Neuronal stem cell (in vitro differentiated cells): ENCODE measurements at regions not wholly inside any gene's neighbourhood (a gene's known extent, or its start where the extent isn't known, plus 50 kb on each side); places are given as distances from the start of the nearest gene placed in this dataset.
A peak's percentile ranks its signal among the peaks of the same experiment; 100 is the strongest.

Source experiments
- DNase-seq: peaks from one replicate; pipeline ENCODE4 v3.0.0-alpha.2; 2013; ENCODE audit warnings: low spot score
- H2AFZ ChIP-seq: one replicate; pipeline ENCODE4 v1.6.1; 2013; ENCODE audit warnings: mild to moderate bottlenecking, low read length, inconsistent platforms
- H2AK5ac ChIP-seq: 2 replicates; pipeline ENCODE4 v1.6.1; 2013; ENCODE audit warnings: low read depth, mild to moderate bottlenecking, inconsistent platforms, low read length, moderate library complexity, mixed read lengths
- H2BK120ac ChIP-seq: 2 replicates; pipeline ENCODE4 v1.6.1; 2013; ENCODE audit warnings: low read depth, mild to moderate bottlenecking, inconsistent platforms, low read length, moderate library complexity, mixed read lengths
- H2BK12ac ChIP-seq: one replicate; pipeline ENCODE4 v1.6.1; 2013; ENCODE audit warnings: low read length, inconsistent platforms
- H2BK15ac ChIP-seq: 2 replicates; pipeline ENCODE4 v1.6.1; 2013; ENCODE audit warnings: mild to moderate bottlenecking, low read length, inconsistent platforms, mixed read lengths
- H2BK5ac ChIP-seq: one replicate; pipeline ENCODE4 v1.6.1; 2013; ENCODE audit warnings: inconsistent platforms, mild to moderate bottlenecking, low read length, moderate library complexity
- H3K14ac ChIP-seq: one replicate; pipeline ENCODE4 v1.6.1; 2013; ENCODE audit warnings: low read length, inconsistent platforms
- H3K18ac ChIP-seq: 2 replicates; pipeline ENCODE4 v1.6.1; 2013; ENCODE audit warnings: low read length, inconsistent platforms
- H3K23ac ChIP-seq: 2 replicates; pipeline ENCODE4 v1.6.1; 2013; ENCODE audit warnings: low read depth, mild to moderate bottlenecking, mixed read lengths, low read length, inconsistent platforms; ENCODE audit not compliant: poor library complexity
- H3K27ac ChIP-seq: replicated peaks from 3 replicates; pipeline ENCODE4 v1.5.1; 2013; ENCODE audit warnings: low read length, inconsistent platforms
- H3K27me3 ChIP-seq, 3 experiments: 2 replicates each; pipeline ENCODE4 v1.6.1; 2013; ENCODE audit warnings: low read length in 3 of 3, mild to moderate bottlenecking in 2 of 3, inconsistent platforms in 1 of 3, low read depth in 1 of 3, mixed read lengths in 1 of 3, moderate library complexity in 1 of 3; ENCODE audit not compliant: control insufficient read depth in 3 of 3, insufficient read depth in 3 of 3
- H3K36me3 ChIP-seq, 2 donors: replicated peaks in 1 of 2; 2 replicates each; pipeline ENCODE4 v1.6.1; 2013; ENCODE audit warnings: low read length in 2 of 2; ENCODE audit not compliant: control insufficient read depth in 2 of 2, insufficient read depth in 2 of 2
- H3K4ac ChIP-seq: 2 replicates; pipeline ENCODE4 v1.6.1; 2013; ENCODE audit warnings: inconsistent platforms, mild to moderate bottlenecking, low read length, moderate library complexity
- H3K4me1 ChIP-seq, 2 donors: 1 replicate in 1 of 2; 2 replicates in 1 of 2; pipeline ENCODE4 v1.6.1; 2013; ENCODE audit warnings: low read length in 2 of 2, low read depth in 1 of 2; ENCODE audit not compliant: control insufficient read depth in 2 of 2, insufficient read depth in 1 of 2
- H3K4me2 ChIP-seq: one replicate; pipeline ENCODE4 v1.6.1; 2013; ENCODE audit warnings: mild to moderate bottlenecking, low read length, inconsistent platforms; ENCODE audit not compliant: insufficient read depth, poor library complexity, severe bottlenecking
- H3K4me3 ChIP-seq, 2 donors: 2 replicates each; pipeline ENCODE4 v1.5.1; 2013; ENCODE audit warnings: low read length in 2 of 2, mild to moderate bottlenecking in 2 of 2, inconsistent platforms in 1 of 2, moderate library complexity in 1 of 2
- H3K79me1 ChIP-seq: one replicate; pipeline ENCODE4 v1.6.1; 2013; ENCODE audit warnings: low read depth, mild to moderate bottlenecking, inconsistent platforms, low read length, moderate library complexity
- H3K9ac ChIP-seq: one replicate; pipeline ENCODE4 v1.6.1; 2013; ENCODE audit warnings: mild to moderate bottlenecking, low read depth, low read length, inconsistent platforms; ENCODE audit not compliant: poor library complexity
- H3K9me3 ChIP-seq, 2 donors: replicated peaks in 1 of 2; 2 replicates each; pipeline versions ENCODE3 to v1.6.1; 2013; ENCODE audit warnings: low read length in 2 of 2, mild to moderate bottlenecking in 2 of 2, inconsistent platforms in 1 of 2, low read depth in 1 of 2, mixed read lengths in 1 of 2, moderate library complexity in 1 of 2; ENCODE audit not compliant: control insufficient read depth in 2 of 2, insufficient read depth in 1 of 2
- H4K8ac ChIP-seq: one replicate; pipeline ENCODE4 v1.6.1; 2013; ENCODE audit warnings: low read depth, mild to moderate bottlenecking, inconsistent platforms, low read length, moderate library complexity
- H4K91ac ChIP-seq: one replicate; pipeline ENCODE4 v1.6.1; 2013; ENCODE audit warnings: low read length, low read depth, mild to moderate bottlenecking, inconsistent platforms; ENCODE audit not compliant: poor library complexity
- WGBS, 2 donors: extraction: QIAGEN DNeasy Blood & Tissue Kit; methylation state at CpG; one replicate each; pipeline ENCODE4 v1.1.7; 2013; ENCODE audit warnings: missing lambda C conversion rate in 2 of 2, mixed read lengths in 1 of 2; ENCODE audit not compliant: insufficient read length in 2 of 2, insufficient replicate concordance in 1 of 2; ENCODE audit errors: extremely low coverage in 2 of 2; 5-methylcytosine and 5-hydroxymethylcytosine counted together

GRCh38 chr2:6739547-6739946 lies 126.2 kb downstream of the CMPK2 start:
- H2BK120ac ChIP-seq, result no peak overlapping the region
- no peak overlapping the region for H2BK5ac ChIP-seq
- H2BK12ac ChIP-seq, result no peak overlapping the region
- no peak overlapping the region for H3K14ac ChIP-seq
- no peak overlapping the region for H4K91ac ChIP-seq
- no peaks in the 10 kb centered on the region for H3K9me3 ChIP-seq
- no peak overlapping the region for H3K9ac ChIP-seq
- H3K23ac ChIP-seq, result no peak overlapping the region
- DNase-seq, result no peak
- no peak overlapping the region for H3K27ac ChIP-seq
- H3K4me1 ChIP-seq, result peaks cover 0 to 3% of the 10 kb centered on the region in 2 donors
- H3K4ac ChIP-seq, result no peak overlapping the region
- no peak overlapping the region for H2AFZ ChIP-seq
- H3K27me3 ChIP-seq, result no peaks in the 10 kb centered on the region
- no peaks in the 10 kb centered on the region for H3K79me1 ChIP-seq
- peak overlapping the region; percentile 6 for H2AK5ac ChIP-seq
- WGBS, 2 donors, result no CpG with 5 or more reads among the region's 7 CpGs
- no peak overlapping the region for H3K4me2 ChIP-seq
- peak overlapping the region; percentile 13 for H3K18ac ChIP-seq
- peak overlapping the region; percentile 89 for H4K8ac ChIP-seq
- no peaks in the 10 kb centered on the region for H3K36me3 ChIP-seq
- peak overlapping the region in 1 of 2 donors; percentile 14 for H3K4me3 ChIP-seq
- H2BK15ac ChIP-seq, result no peak overlapping the region

GRCh38 chr2:6741229-6741628 lies 124.5 kb downstream of the CMPK2 start:
- no peak overlapping the region for H3K18ac ChIP-seq
- H3K9me3 ChIP-seq, result no peaks in the 10 kb centered on the region
- no peak overlapping the region for H2AK5ac ChIP-seq
- no peak overlapping the region for H2BK12ac ChIP-seq
- H3K27me3 ChIP-seq, result no peaks in the 10 kb centered on the region
- H3K4me3 ChIP-seq, result no peak overlapping the region
- H3K36me3 ChIP-seq, result no peaks in the 10 kb centered on the region
- H3K4me2 ChIP-seq, result no peak overlapping the region
- H3K9ac ChIP-seq, result no peak overlapping the region
- H3K4me1 ChIP-seq, result peaks cover 0 to 3% of the 10 kb centered on the region in 2 donors
- no peak for DNase-seq
- no peak overlapping the region for H3K23ac ChIP-seq
- H2AFZ ChIP-seq, result no peak overlapping the region
- H3K27ac ChIP-seq, result no peak overlapping the region
- H4K91ac ChIP-seq, result no peak overlapping the region
- no peaks in the 10 kb centered on the region for H3K79me1 ChIP-seq
- H2BK5ac ChIP-seq, result no peak overlapping the region
- no peak overlapping the region for H4K8ac ChIP-seq
- no CpG with 5 or more reads among the region's 1 CpG for WGBS, 2 donors
- H2BK15ac ChIP-seq, result no peak overlapping the region
- H2BK120ac ChIP-seq, result no peak overlapping the region
- H3K4ac ChIP-seq, result no peak overlapping the region
- H3K14ac ChIP-seq, result no peak overlapping the region

GRCh38 chr2:6744038-6744437 lies 121.7 kb downstream of the CMPK2 start:
- Histone ChIP-seq H2AFZ (no peak overlapping the region), H4K8ac (no peak overlapping the region), H3K9ac (no peak overlapping the region), H4K91ac (no peak overlapping the region), H3K23ac (no peak overlapping the region), H3K4me2 (no peak overlapping the region), H3K27me3 (no peaks in the 10 kb centered on the region), H3K18ac (no peak overlapping the region), H3K27ac (no peak overlapping the region), H2BK15ac (no peak overlapping the region), H3K4me3 (no peak overlapping the region), H3K36me3 (no peaks in the 10 kb centered on the region), H3K4ac (no peak overlapping the region), H2BK120ac (no peak overlapping the region), H3K14ac (no peak overlapping the region), H3K9me3 (no peaks in the 10 kb centered on the region), H3K4me1 (peaks cover 0 to 3% of the 10 kb centered on the region in 2 donors), H2BK5ac (no peak overlapping the region), H2AK5ac (no peak overlapping the region), H3K79me1 (no peaks in the 10 kb centered on the region), H2BK12ac (no peak overlapping the region)
- no CpG with 5 or more reads among the region's 4 CpGs for WGBS, 2 donors
- no peak for DNase-seq

- Histone ChIP-seq H2BK120ac (no peak overlapping the region), H3K27me3 (no peaks in the 10 kb centered on the region), H3K79me1 (no peaks in the 10 kb centered on the region), H2BK5ac (no peak overlapping the region), H4K8ac (no peak overlapping the region), H2AK5ac (no peak overlapping the region), H3K9ac (no peak overlapping the region), H3K4me3 (no peak overlapping the region), H3K36me3 (no peaks in the 10 kb centered on the region), H4K91ac (no peak overlapping the region), H3K9me3 (no peaks in the 10 kb centered on the region), H2AFZ (no peak overlapping the region), H2BK15ac (no peak overlapping the region), H3K14ac (no peak overlapping the region), H3K23ac (no peak overlapping the region), H3K4ac (no peak overlapping the region), H3K4me1 (no peaks in the 10 kb centered on the region), H3K18ac (no peak overlapping the region), H2BK12ac (no peak overlapping the region), H3K4me2 (no peak overlapping the region), H3K27ac (no peak overlapping the region)
- no peak for DNase-seq
- WGBS, 2 donors, result no CpG with 5 or more reads among the region's 1 CpG
These were observed 118.3 kb downstream of the CMPK2 start for GRCh38 chr2:6747433-6747832.
